CD4-positive, alpha-beta T cell treated with Interferon gamma for 1 hour (primary cell): ENCODE measurements at regions not wholly inside any gene's neighbourhood (a gene's known extent, or its start where the extent isn't known, plus 50 kb on each side); places are given as distances from the start of the nearest gene placed in this dataset.

Experiments
- DNase-seq: peaks from one replicate; pipeline ENCODE4 v3.0.0-alpha.2; 2020

- no peak for DNase-seq
These were observed 228.0 kb downstream of the TLE4 start for GRCh38 chr9:79799691-79800335.

GRCh38 chr9:79798450-79798849 lies 226.7 kb downstream of the TLE4 start:
- no peak for DNase-seq

- DNase-seq = no peak
These were observed 224.6 kb downstream of the TLE4 start for GRCh38 chr9:79796411-79796810.

- no peak for DNase-seq
These were observed 216.9 kb downstream of the TLE4 start for GRCh38 chr9:79788662-79789061.

GRCh38 chr9:79781263-79781662 lies 209.5 kb downstream of the TLE4 start:
- no peak for DNase-seq

- DNase-seq = no peak
These were observed 208.8 kb downstream of the TLE4 start for GRCh38 chr9:79780559-79780958.

GRCh38 chr9:79779901-79780300 lies 208.1 kb downstream of the TLE4 start:
- no peak for DNase-seq

GRCh38 chr9:79778581-79778980 lies 206.8 kb downstream of the TLE4 start:
- no peak for DNase-seq

GRCh38 chr9:79776581-79776980 lies 204.8 kb downstream of the TLE4 start:
- no peak for DNase-seq
